NCI-H2107 (cell line): ENCODE measurements at regions not wholly inside any gene's neighbourhood (a gene's known extent, or its start where the extent isn't known, plus 50 kb on each side); places are given as distances from the start of the nearest gene placed in this dataset.
"Not testable (repeated sequence)": the region's sequence is repeated elsewhere in the genome, so short reads cannot be mapped to it uniquely, and the experiment has no call there.

Experiments used
- DNase-seq: peaks from one replicate; lab custom pipeline; 2025; lab: John Stamatoyannopoulos, UW

DNA sequence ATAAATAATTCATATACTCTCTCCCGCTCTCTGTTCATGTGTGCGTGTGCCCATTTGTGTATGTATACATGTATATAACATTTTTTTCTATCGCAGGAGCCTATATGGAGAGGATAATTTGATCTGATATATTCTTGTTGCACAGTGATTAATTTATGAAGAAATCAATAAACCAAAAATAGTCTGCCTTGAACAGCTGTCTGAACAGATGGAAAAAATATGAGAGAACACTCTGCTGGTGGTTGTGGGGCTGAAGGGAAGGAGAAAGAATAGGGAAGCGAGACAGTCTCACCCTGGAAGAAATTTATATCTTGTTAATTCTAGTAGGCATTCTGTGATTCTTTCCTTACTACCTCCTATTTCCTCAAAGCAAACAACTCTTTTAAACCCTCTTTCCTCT is 96.6 kb upstream of the B3GAT2 start:
- no peak for DNase-seq

DNA sequence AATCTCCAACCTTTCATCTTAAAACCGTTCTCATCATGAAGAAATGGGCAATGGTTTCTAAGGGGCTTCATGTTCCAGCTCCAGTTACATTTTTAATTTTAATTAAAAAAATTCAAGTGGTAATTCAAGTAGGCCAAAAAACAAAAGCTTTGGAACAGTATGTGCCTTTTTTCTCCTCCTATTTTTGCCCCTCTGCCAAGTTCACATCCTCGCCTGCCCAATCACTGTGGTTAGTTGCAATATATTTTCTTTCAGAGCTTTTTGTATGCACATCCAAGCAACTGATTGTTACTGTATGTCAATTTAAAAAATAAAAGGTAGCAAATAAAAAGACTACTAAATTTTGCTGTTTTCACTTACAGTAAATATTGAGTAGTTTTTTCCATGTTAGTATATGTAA is 99.8 kb upstream of the B3GAT2 start:
- DNase-seq: no peak

DNA sequence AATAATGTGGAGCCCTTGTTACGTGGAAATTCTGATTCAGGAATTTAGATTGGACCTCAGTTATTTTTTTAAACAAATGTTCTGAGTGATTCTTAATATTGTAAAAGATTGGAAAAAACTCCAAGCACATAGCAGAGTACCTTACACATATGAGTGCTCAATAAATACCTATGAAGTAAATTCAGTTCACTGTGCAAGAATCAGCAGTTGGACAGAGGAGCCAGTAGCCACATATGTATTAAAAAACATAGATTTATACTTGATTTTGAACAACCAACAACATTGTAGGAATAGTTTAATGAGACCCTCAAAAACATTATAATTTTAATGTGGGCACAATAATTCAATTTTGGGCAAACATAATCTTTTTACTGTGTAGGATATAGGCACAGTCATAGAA is 109.3 kb upstream of the B3GAT2 start:
- DNase-seq: no peak

DNA sequence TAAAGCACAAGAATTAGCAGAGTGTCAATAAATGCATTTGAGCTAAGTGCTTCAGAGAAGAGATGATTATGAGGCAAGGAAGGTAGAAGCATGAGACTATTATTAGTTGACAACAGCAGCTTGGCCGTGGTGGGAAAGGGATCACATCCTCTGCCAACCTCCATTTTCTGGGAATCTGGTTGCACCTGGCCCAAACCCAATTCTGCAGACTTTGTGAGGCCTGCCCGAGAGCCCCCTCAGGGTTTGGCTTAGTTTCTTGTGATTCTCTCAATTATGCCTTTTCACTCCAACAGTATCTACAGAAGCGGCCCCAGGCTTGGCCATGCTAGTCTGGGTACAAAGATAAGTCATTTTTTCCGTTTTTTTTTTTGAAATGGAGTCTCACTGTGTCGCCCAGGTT is 111.0 kb upstream of the B3GAT2 start:
- DNase-seq: no peak

DNA sequence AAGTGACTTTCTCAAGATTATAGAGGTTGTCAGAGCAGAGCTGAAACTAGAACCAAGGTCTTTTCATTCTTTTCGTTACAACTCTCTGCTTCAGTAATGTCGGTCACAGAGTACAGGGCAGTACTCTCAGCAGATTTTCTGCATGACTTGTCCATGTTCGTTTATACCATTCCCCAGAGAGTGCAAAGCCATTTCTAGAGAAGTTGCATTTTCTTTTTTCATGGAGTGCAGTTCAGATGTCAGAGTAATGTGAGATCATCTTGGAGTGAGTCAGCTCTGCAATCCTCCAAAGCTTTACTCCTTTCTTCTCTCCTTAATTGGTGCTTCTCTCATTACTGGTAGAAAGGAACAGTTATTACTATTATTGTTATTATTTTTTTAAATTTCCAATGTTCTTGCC is 115.6 kb upstream of the B3GAT2 start:
- no peak for DNase-seq

DNA sequence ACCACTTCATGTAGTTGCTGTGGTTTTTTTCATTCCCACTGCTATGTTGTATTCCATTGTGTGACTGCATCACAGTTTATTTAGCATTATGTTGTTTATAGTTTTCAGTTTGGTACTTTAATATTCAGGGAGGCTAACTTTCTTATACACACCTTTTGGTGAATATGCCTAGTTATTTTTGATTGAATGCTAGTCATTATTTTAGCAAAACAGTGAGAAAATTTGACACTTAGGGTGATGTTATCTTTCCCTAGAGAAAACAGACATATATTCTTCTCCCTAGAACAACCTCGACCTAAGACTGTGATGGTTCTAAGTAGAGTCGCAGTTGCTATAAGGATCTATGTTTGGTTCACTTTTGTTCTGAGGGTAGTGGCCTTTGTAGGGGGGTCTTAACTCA is 120.8 kb upstream of the B3GAT2 start:
- no peak for DNase-seq

DNA sequence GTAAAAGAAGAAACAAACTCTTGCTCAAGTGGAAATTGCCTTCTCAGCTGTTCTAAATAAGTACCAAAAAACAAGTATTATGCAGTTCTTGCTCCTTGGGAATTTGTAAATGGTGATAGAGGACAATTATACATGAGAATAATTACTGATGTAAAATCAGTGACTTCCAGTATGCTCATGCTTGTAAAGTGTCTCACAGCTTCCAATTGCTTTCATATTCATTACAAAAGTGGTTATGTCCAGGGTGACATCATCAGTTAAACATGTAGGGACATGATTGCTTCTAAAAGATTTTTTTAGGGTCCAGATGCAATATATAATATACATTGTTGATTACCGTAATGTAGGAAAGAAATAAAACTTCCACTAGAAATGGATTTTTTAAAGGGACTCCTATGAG is 122.8 kb upstream of the B3GAT2 start:
- DNase-seq: no peak

DNA sequence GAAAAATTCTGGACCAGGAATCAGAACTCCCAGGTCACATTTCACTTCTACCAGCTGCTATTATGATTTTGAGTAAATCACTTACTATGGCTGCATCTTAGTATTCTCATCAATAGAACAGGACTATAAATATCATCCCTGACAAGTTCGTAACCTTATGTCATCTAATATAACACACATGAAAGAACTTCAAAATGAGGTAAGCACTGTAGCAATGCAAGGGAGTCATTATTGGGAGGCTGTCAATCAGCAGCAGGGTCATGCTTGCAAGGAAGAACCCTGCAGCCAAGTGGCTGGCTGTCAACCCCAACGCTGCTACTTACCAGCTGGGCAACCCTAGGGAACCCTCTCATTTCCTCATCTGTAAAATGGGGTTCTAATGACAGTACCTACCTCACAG is 123.3 kb upstream of the B3GAT2 start:
- no peak for DNase-seq

DNA sequence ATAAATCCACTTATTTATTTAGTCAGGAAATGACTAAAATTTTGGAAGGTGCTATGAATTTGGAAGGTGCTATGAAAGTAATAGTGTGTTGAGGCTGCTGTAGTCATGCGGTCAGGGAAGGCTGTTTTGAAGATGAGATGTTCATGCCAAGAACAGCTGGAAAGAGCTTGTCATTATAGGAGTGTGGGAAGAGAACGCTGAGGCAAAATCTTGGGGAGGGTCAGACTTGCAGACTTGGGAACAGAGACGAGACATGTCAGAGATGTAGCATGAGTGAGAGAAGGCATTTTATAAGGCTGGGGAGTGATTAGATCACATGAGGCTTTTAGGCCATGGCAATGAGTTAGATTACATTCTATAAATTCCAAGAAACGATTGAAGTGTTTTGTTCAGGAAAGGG is 124.0 kb upstream of the B3GAT2 start:
- no peak for DNase-seq

DNA sequence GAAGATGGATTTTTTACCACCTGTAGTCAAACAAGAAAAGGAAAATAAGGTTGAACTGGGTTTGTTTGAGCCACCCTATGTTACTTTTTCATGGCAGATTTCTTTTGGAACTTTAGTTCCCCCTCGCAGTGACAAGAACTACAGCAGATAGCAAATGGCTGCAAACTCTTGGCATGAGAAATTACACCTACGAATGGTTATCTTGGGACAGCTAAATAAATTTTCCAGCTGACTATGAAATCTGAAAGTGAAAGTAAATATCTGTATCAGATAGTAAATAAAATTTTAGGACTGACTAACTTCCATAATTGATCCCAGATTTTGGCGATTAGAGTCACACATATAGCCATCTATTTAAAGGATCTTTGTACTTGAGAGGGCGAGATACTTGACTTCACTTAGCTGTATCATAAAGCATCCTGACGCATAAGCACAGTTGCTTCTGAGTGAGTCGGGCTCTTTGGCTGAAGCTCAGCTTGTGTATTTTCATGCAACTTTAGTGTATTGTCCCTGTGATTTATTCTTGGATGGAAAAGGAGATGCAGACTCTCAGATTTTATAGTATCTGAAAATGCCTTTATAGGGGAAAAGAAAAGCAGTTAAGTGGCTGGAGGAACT is 125.3 kb upstream of the B3GAT2 start:
- no peak for DNase-seq

DNA sequence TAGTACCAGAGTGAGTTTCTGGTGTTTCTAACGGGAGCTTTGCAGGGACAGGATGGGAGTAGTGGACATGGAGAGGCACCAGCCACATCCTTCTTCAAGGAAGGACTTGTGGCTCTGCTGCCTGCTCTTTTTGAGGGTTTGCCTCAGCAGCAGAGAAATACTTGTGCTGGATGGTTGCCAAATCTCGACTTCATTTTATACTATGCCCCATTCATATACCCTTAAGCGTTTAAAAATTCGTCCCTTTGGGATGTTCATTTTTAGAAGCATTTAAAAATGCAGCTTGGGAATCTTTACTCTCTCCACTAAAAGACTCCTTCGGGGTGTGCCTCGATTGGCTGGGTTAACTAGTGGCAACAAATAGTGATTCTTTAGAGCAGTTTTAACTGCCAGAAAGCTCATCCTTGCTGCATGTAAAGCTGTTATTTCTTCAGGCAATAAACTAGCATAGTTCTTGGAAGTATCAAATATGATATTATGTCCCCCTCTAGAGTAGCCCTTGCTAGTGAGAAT is 126.5 kb upstream of the B3GAT2 start:
- no peak for DNase-seq

DNA sequence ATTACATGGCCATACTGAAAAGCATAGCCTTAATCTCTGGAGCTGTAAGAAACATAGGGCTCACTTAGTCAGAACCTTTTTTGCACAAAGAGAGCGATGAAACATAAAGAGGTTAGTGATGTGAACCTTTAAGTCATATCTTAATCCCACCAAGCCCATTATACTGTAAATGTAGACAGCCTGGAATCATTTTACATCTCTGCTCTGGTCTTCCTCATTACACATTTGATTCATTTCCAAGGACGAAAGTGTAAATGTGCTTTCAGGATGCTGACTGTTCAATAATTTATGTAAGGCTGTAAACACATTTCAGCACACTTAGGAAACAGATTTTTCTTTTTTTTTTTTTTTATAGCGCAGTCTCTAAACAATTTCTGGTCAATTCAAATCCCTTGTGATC is 131.3 kb upstream of the B3GAT2 start:
- DNase-seq: no peak

DNA sequence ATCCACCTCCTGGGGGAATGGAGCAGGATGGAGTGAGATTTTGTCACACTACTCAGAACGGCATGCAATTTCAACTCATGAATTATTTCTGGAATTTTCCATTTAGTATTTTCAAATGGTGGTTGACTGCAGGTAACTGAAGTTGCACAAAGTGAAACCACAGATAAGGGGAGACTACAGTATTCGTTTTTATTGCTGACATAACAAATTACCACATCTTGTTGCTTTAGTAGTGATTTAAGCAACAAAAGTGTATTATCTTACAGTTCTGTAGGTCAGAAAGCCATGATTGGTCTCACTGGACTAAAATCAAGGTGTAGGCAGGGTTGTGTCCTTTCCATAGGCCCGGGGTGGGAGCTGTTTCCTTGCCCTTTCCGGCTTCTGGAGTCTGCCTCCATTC is 133.4 kb upstream of the B3GAT2 start:
- DNase-seq: no peak

DNA sequence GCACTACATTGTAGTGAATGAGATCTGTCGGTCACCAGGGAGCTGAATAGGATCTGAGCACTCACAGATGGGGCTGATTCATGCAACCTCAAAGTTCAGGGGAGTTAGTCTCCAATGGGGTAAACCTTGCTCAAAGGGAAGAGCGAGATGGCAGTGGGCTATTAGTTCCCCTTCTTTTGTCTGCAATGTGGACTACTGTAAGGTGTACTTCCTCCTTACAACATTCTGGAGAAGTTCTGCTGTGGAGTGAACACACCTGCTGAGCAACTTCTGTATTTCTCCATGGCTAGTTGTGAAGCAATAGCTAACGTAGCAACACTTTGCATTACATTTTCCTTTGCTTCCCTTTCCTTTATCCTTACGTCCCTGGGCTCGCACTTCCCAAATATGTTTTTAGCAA is 134.3 kb upstream of the B3GAT2 start:
- DNase-seq: no peak

DNA sequence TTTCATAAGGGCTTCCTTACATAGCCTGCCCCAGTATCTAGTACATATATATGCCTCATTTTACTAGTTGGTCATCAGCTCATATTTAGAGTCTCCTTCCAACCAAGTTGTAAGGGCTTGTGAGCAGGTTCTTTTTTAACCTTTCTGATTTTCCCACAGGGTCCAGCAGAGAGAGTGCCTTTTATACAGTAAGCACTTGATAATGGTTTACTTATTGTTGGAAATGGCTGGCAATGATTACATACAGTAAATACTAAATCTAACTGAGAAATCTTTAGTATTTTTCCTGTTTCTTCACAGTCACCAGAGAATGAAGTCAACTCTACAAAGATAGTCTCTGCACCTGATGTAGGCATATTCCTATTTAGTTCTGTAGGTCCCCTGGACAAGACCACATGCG is 135.1 kb upstream of the B3GAT2 start:
- DNase-seq: no peak

DNA sequence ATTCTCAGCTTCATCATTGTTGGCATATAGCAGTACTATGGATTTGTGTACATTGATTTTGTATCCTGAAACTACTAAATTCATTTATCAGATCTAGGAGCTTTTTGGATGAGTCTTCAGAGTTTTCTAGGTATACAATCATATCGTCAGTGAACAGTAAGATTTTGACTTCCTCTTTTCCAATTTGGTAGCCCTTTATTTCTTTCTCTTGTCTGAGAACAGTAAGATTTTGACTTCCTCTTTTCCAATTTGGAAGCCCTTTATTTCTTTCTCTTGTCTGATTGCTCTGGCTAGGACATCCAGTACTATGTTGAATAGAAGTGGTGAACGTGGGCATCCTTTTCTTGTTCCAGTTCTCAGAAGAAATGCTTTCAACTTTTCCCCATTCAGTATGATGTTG is 140.4 kb upstream of the B3GAT2 start:
- DNase-seq: not testable (repeated sequence)

DNA sequence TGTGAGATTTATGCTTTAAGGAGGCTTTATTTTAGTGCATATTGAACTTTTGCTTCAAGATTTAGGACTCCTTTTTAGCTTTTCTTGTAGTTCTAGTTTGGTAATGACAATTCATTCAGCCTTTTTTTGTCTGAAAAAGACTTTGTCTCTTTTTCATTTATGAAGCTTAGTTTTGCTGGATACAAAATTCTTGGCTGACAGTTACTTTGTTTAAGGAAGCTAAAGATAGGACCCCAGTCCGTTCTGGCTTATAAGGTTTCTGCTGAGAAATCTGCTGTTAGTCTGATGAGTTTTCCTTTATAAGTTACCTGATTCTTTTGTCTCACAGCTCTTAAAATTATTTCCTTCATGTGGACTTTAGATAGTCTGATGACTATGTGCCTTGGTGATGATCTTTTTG is 142.8 kb upstream of the B3GAT2 start:
- DNase-seq: no peak

DNA sequence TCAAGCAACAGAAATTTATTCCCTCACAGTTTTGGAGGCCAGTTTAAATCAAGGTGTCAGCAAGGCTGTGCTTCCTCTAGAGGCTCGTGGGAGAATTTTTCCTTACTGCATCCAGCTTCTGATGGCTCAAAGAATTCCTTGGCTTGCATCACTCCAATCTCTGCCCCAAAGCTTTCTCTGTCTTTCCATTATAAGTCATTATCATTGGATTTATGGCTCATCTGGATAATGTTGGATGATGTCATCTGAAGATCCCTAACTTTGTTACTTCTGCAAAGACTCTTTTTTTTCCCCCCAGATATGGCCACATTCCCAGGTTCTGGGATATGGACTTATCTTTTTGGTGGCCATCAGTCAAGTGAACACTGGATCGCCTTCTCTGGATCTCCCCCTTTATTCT is 146.3 kb upstream of the B3GAT2 start:
- DNase-seq: no peak

DNA sequence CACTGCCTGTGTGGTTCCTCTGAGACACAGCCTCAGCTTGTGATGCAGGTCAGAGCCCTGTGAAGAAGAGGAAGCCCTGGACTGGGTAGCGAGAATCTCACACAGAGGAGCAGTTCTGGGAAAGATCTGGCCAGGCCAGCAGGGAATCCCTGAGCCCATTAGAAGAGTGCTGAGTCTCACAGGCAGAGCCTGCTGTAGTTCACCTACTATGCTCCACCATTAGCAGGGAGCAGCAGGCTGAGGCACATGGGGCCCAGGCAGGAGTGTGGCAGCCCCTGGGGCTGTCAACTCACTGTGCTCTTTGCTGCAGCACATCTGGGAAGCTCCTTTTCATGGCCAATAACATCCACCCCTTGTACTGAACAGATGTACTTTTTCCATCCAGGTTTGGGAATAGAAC is 146.8 kb upstream of the B3GAT2 start:
- no peak for DNase-seq

DNA sequence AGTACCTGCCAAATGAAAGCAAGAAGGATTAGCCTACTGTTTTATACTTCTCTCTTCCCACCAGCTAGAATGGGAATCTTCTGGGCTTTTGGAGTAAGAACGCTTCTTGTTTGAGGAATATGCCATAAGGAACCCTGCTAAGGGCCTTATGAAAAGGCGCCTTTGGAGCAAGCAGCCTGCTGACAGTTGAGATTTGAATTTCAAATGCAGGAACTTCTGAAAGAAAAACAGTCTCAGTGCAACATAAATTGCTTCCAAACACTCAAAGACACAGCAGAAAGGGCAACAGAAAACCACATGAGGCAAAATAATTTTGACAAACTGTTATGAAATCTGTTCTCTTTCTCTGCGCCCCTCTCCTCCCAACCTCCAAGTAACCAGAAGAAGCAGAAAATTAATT is 149.4 kb upstream of the B3GAT2 start:
- DNase-seq: no peak

DNA sequence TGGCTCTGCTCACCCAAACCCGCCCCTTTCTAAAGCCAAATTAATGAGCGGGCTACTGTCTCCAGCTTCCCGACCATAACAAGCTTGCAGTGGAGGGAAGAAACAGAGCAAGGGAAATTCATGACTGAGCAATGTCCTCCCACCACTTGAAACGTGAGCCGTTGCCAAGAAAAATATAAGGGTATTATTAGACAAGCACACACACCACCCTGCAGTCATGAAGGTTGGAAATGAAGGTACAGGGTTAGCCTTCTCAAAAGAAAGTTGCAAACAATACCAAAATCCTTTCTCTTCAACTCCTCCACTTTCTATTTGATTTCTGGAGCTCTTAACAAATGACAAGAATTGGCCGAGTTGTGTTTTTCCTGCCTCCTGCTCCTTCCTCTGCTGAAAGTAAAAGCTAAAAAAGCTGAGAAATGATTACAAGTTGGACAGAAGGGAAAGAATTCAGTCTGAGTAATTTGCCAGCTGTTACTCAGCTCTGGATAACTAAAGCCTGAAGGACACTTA is 151.1 kb upstream of the B3GAT2 start:
- peak; percentile 5 for DNase-seq

DNA sequence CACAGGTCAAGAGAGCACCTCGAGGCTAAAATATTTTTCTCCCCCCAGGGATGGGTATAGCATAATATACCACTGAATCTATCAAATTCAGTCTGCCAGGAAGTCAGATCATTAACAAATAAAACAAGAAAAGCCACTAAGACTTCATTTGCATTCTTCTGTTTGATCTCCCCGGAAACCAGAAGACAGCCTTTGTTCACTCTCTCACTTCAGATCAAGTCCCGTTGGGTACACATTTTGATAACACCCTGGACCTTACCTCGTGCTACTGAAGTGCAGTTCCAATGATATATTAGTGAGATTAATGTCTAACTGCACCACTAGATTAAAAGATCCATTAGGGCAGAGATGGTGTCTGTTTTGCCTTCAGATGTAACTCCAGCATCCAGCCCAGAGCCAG is 157.7 kb upstream of the B3GAT2 start:
- DNase-seq: no peak

DNA sequence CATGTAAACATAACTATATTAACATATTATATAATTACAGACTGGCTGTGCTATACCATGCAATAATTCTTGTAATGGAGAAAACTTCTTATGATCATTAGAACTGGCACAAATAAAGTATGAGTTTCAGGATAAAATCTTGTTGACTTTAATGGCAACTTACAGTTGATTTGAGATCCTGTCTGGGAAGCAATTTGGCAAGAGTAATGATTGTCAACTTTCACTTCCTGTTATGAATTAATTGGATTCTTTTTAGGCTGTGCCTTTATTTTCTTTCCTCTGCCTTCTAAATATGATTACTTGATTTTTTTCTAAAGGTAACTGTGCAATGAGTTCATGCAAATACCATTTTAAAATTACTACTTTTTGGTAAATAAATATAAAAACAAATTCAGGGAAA is 158.1 kb upstream of the B3GAT2 start:
- no peak for DNase-seq

DNA sequence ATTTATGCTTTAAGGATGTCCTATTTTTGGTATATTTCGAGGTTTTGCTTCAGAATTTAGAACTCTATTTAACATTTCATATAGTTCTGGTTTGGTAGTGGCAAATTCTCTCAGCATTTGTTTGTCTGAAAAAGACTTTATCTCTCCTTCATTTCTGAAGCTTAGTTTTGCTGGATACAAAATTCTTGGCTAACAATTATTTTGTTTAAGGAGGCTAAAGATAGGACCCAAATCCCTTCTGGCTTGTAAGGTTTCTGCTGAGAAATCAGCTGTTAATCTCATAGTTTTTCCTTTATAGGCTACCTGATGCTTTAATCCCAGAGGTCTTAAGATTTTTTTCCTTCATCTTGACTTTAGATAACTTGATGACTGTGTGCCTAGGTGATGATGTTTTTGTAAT is 162.7 kb upstream of the B3GAT2 start:
- DNase-seq: no peak

DNA sequence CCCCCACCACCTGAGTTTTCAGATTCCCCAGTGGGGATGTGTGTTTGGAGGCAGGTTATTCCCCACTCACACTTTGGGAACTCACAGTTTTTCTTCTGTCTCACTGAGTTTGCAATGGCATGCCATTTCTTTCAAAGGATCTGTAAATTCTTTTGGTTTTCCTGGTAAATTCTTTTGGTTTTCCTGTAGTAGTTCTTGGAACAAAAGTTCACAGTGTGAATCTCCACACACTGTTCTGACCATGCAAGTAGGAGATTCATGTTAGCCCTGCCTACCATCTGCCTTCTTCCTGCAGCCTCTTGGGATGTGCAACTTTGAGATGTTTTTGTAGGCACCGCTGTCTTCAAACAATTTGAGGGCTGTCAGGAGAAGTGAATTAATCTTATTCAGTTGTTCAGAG is 165.6 kb upstream of the OGFRL1 start:
- DNase-seq: no peak
